PC-3 (cell line): ENCODE measurements at regions not wholly inside any gene's neighbourhood (a gene's known extent, or its start where the extent isn't known, plus 50 kb on each side); places are given as distances from the start of the nearest gene placed in this dataset.

Source experiments
- EZH2 ChIP-seq: fragments of 300-600 bp; sonication (generic); IDR thresholded peaks from one replicate; pipeline ENCODE4 v1.6.1; 2017; ENCODE audit warnings: antibody characterized with exemption, mild to moderate bottlenecking, low read length; ENCODE audit not compliant: unreplicated experiment
- TF ChIP-seq, protein P1 (sequence below): fragments of 300-600 bp; sonication (generic); conservative IDR thresholded peaks from 2 replicates; pipeline ENCODE4 v1.5.1; 2017; ENCODE audit warnings: antibody characterized with exemption, low read depth, mild to moderate bottlenecking, low read length

DNA sequence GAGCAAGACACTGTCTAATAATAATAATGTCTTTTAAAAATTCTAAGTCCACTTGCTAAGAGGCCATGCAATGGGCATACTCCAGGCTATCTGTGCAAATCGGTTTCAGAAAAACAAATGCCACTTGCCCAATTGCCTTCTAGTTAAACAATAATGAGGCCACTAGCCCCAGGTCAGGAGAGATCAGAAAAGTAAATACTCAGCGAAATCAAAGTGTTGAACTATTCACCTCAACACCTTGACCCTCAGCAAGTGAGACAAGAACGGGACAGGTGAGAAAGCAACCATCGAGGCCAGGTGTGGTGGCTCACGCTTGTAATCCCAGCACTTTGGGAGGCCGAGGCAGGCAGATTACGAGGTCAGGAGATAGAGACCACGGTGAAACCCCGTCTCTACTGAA, 72.3 kb upstream of the SYN3 start:
- TF ChIP-seq, protein P1, sequence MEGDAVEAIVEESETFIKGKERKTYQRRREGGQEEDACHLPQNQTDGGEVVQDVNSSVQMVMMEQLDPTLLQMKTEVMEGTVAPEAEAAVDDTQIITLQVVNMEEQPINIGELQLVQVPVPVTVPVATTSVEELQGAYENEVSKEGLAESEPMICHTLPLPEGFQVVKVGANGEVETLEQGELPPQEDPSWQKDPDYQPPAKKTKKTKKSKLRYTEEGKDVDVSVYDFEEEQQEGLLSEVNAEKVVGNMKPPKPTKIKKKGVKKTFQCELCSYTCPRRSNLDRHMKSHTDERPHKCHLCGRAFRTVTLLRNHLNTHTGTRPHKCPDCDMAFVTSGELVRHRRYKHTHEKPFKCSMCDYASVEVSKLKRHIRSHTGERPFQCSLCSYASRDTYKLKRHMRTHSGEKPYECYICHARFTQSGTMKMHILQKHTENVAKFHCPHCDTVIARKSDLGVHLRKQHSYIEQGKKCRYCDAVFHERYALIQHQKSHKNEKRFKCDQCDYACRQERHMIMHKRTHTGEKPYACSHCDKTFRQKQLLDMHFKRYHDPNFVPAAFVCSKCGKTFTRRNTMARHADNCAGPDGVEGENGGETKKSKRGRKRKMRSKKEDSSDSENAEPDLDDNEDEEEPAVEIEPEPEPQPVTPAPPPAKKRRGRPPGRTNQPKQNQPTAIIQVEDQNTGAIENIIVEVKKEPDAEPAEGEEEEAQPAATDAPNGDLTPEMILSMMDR: no peak
- no peak for TF ChIP-seq EZH2
